Left ventricle myocardium inferior (tissue), 1 donor: ENCODE measurements at regions not wholly inside any gene's neighbourhood (a gene's known extent, or its start where the extent isn't known, plus 50 kb on each side); places are given as distances from the start of the nearest gene placed in this dataset.
A peak's percentile ranks its signal among the peaks of the same experiment; 100 is the strongest.

Source experiments
- DNase-seq: peaks from one replicate; pipeline ENCODE4 v3.0.0-alpha.2; 2020
- H3K27ac ChIP-seq: fragments of 200-600 bp; replicated peaks from 2 replicates; pipeline ENCODE4 v1.8.0; 2021
- H3K27me3 ChIP-seq: fragments of 200-600 bp; 2 replicates; pipeline ENCODE4 v1.8.0; 2021; ENCODE audit warnings: low read depth
- H3K36me3 ChIP-seq: fragments of 200-600 bp; 2 replicates; pipeline ENCODE4 v1.8.0; 2021
- H3K4me1 ChIP-seq: fragments of 200-600 bp; 2 replicates; pipeline ENCODE4 v1.8.0; 2021
- H3K4me3 ChIP-seq: fragments of 200-600 bp; 2 replicates; pipeline ENCODE4 v1.8.0; 2021; ENCODE audit warnings: mild to moderate bottlenecking, moderate library complexity
- H3K9me3 ChIP-seq: fragments of 200-600 bp; replicated peaks from 2 replicates; pipeline ENCODE4 v1.8.0; 2021
- intact Hi-C: fragments of 100-400 bp; cut with micrococcal nuclease; formaldehyde crosslinking; loops from one replicate; pipeline ENCODE4 v1.11.0; 2022
- TF ChIP-seq, protein P1 (sequence below): fragments of 200-600 bp; IDR thresholded peaks from 2 replicates; pipeline ENCODE4 v1.8.0; 2021; ENCODE audit warnings: antibody characterized with exemption, mild to moderate bottlenecking, borderline replicate concordance
- donor health status: DM: no; HTN: yes; CAD: no; lungs with severe emphysema.

DNA sequence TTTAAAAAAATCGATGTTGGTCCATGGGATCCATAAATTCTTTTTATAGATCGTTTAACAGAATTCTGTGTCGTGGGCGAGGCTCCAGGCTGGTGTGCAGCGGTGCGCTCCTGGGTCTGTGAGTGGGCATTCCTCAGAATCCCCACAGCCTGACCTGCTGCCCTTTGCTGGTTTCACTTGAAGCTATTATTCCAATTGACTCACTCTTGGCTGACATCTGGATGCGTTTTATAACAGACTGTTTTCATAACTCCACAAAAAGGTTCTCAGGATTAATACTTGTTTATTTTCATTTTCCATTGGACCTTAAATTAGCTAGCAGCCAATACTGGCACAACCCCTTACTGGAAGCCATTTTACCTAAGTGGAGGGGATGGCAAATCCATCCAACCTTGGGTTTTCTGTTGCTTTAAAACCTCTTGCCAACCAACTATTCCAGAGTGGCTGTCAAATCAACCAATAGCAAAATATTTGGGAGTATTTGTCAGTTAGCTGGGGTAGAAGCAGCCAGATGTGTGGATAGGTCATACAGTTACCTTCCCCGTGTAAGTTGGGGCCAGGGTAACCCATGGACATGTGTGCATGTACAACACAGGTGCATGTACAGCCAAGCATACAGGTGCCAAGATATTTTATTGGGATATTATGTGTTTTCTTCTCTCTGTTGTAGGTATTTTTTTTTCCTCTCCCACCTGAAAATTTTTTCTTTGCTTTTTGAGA lies 160.7 kb upstream of the ZNF32 start:
- no peak for DNase-seq
- Histone ChIP-seq H3K4me3 (no peak overlapping the region), H3K27ac (peak overlapping the region; percentile 24), H3K36me3 (no peaks in the 10 kb centered on the region), H3K9me3 (no peaks in the 10 kb centered on the region), H3K27me3 (no peaks in the 10 kb centered on the region), H3K4me1 (peaks cover 32% of the 10 kb centered on the region)
- intact Hi-C loops = no loop called here
- TF ChIP-seq, protein P1, sequence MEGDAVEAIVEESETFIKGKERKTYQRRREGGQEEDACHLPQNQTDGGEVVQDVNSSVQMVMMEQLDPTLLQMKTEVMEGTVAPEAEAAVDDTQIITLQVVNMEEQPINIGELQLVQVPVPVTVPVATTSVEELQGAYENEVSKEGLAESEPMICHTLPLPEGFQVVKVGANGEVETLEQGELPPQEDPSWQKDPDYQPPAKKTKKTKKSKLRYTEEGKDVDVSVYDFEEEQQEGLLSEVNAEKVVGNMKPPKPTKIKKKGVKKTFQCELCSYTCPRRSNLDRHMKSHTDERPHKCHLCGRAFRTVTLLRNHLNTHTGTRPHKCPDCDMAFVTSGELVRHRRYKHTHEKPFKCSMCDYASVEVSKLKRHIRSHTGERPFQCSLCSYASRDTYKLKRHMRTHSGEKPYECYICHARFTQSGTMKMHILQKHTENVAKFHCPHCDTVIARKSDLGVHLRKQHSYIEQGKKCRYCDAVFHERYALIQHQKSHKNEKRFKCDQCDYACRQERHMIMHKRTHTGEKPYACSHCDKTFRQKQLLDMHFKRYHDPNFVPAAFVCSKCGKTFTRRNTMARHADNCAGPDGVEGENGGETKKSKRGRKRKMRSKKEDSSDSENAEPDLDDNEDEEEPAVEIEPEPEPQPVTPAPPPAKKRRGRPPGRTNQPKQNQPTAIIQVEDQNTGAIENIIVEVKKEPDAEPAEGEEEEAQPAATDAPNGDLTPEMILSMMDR = no peak

DNA sequence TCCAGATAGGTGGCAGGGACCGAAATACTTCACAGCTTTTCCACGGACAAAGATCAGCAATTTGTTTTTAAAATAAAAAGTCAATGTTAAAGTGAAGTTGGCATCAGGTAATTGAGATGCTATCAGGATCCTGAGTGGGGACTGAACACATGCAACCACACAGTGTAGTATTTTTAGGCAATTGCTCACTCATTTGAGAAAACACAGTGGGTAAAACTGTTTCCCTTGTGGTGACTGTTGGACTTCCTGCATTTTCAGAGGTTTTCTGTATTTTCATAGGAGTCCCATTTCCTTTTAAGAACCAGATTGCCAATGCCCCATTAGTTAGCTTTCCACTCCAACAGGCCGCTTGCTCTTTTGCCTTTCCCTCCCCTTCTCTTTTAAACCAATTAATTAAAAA lies 159.5 kb upstream of the ZNF32 start:
- intact Hi-C loops = no loop called here
- Histone ChIP-seq H3K36me3 (no peaks in the 10 kb centered on the region), H3K27ac (no peak overlapping the region), H3K27me3 (no peaks in the 10 kb centered on the region), H3K4me3 (no peak overlapping the region), H3K9me3 (no peaks in the 10 kb centered on the region), H3K4me1 (peaks cover 32% of the 10 kb centered on the region)
- DNase-seq = no peak
- TF ChIP-seq, protein P1 = no peak

DNA sequence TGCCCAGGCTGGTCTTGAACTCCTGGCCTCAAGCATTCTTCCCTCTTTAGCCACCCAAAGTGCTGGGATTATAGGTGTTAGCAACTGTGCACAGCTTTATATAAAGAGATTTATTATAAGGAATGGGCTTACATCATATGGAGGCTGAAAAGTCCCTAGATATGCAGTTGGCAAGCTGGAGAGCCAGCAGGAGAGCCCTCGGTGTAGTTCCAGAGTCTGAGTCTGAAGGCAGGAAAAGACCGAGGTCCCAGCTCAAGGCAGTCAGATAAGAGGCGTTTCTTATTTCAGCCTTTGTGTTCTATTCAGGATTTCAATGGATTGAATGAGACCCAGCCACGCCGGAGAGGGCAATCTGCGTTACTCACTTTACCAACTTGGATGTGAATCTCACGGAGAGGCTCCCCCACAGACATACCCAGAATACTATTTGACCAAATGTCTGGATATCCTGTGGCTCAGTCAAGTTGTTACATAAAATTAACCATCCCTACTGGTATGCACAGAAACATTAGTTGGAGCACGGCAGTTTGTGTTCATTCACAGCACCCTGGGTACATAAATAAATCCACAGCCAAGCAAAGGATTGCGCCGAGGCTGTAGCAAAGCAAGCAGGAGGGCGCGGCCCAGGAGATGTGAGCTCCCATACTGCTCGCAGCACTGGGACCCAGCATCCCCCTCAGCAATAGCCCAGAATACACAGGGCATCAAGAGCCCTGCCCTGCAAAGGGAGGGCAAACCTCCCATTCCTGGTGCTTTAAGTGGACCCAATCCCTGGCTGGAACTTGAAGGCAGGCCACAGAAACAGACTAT lies 158.4 kb upstream of the ZNF32 start:
- H3K27me3 ChIP-seq = no peaks in the 10 kb centered on the region
- no peak for DNase-seq
- TF ChIP-seq, protein P1 = no peak
- no peaks in the 10 kb centered on the region for H3K9me3 ChIP-seq
- no peak overlapping the region for H3K27ac ChIP-seq
- no peaks in the 10 kb centered on the region for H3K36me3 ChIP-seq
- H3K4me3 ChIP-seq = no peak overlapping the region
- intact Hi-C loops = no loop called here
- peaks cover 29% of the 10 kb centered on the region for H3K4me1 ChIP-seq

DNA sequence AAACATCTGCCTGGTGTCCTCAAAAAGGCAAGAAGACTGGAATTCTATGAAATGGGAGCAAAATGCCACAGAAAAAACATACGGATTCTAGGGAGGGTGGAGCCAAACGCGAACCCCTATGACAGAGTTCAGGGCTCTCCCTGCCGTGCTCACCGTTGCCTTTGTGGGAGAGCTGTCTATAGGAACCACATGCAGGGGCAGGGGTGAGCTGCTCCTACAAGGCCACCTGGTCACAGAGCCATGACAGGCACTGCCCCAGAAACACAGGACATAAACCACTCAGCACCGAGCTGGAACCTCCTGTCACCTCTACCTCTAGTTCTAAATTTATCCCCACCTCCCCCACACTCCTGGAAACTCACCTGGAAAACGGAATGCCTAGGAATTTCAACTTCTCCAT lies 155.1 kb upstream of the ZNF32 start:
- Histone ChIP-seq H3K4me3 (no peak overlapping the region), H3K27me3 (no peaks in the 10 kb centered on the region), H3K9me3 (no peaks in the 10 kb centered on the region), H3K36me3 (no peaks in the 10 kb centered on the region), H3K4me1 (peaks cover 9% of the 10 kb centered on the region), H3K27ac (no peak overlapping the region)
- TF ChIP-seq, protein P1 = no peak
- no peak for DNase-seq
- intact Hi-C loops = no loop called here

DNA sequence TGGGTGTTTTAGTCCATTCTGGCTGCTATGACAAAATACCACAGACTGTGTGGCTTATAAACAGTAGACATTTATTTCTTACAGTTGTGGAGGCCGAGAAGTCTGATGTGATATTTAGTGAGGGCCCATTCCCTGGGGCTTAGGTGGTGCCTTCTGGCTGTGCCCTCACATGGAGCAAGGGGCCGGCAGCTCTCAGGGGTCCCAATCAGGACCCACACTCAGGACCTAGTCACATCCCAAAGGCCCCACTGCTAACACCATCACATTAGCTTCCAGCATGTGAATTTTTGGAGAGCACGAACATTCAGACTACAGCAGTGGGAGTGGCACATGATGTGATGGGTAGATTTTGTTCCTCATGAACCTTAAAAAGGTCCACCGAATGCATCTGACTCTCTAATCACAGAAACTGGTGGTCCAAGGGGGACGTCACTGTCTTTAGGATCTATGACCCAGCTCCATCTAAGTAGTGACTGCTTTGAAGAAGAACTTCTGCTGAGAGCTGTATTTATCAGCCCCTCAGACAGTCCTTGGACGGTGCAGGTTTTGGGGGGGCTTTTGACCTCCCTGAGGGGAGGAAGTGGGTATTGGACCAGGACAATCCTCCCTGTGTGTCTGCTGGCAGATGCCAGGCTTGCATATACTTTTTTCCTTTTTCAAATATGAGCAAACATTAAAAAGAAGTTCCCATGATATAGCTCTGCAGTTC lies 154.5 kb upstream of the ZNF32 start:
- H3K4me1 ChIP-seq = peaks cover 9% of the 10 kb centered on the region
- H3K27me3 ChIP-seq = no peaks in the 10 kb centered on the region
- no peak for DNase-seq
- intact Hi-C loops = no loop called here
- H3K4me3 ChIP-seq = no peak overlapping the region
- no peaks in the 10 kb centered on the region for H3K36me3 ChIP-seq
- TF ChIP-seq, protein P1 = no peak
- H3K9me3 ChIP-seq = no peaks in the 10 kb centered on the region
- no peak overlapping the region for H3K27ac ChIP-seq
